ENCODE measurements at regions not wholly inside any gene's neighbourhood (a gene's known extent, or its start where the extent isn't known, plus 50 kb on each side); places are given as distances from the start of the nearest gene placed in this dataset.
"Not testable (repeated sequence)": the region's sequence is repeated elsewhere in the genome, so short reads cannot be mapped to it uniquely, and the experiment has no call there.

DNA sequence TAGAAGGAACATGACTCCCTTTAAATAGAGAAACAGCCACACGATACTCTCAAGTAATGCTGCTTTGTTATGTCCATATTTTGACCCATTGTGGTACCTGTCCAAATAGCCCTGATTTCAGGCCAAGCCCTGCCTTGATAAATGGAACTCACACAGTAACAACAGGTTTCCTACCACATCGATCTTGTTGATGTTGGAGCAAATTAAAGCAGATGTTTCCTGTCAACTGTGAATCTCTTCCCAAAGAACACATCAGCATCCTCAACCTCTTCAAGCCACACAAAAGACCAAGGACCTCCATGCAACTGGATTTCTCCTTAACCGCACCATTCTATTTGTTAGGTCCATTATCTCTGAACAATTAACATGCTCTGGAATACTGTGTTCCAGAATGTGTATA is 109.5 kb downstream of the FOXD4L6 start:
- DNase-seq (ENCODE audit: low read depth), result not testable (repeated sequence)

DNA sequence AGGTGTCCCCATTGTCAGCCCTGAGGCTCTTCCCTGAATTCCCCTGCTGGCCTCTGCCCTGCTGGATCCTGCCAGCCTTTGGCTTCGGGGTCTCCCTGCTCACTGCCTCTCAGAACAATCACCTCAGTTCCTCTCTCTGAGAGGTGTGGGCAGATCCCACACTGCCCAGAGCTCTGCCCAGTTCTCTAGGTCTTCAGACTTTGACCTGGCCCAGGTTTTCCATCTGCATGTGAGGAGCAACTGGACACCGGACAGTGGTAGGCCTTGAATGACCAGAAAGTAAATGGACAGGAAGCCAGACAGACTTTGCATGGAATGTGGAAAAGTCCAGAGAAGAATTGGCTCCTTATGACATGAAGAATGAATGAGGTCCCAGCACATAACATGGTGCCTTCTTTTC is 111.8 kb downstream of the FOXD4L6 start:
- DNase-seq (ENCODE audit: low read depth), result not testable (repeated sequence)

GRCh38 chr9:40999952-41000700 is 128.4 kb downstream of the FOXD4L6 start:
- not testable (repeated sequence) for DNase-seq (ENCODE audit: low read depth)

DNA sequence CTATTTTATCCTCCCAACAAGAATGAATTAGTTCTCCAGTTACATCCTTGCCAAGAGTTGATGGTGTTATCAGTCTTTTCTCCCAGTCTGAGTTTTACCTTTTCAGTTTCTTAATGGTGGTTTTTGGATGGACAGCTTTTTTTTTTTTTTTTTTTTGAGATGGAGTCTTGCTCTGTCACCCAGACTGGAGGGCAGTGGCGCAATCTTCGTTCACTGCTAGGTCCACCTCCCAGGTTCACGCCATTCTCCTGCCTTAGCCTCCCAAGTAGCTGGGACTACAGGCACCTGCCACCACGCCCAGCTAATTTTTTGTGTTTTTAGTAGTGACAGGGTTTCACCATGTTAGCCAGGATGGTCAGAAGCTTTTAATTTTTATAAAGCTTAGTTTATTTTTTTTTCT is 133.0 kb downstream of the FOXD4L6 start:
- not testable (repeated sequence) for DNase-seq (ENCODE audit: low read depth)

DNA sequence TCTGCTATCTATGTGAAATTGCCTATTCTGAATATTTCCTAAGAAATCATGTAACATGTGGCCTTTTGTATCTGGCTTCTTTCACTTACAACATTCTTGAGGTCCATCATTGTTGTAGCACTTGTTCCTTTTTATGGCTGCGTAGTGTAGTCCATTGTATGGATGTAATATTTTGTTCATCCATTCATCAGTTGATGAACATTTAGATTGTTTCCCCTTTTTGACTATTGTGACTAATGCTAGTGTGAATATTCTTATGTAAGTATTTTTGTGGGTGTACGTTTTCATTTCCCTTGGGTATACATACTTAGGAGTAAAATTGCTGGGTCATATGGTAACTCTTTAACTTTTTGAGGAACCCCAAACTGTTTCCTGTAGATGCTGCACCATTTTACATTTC is 134.6 kb downstream of the FOXD4L6 start:
- DNase-seq (ENCODE audit: low read depth), result not testable (repeated sequence)

- DNase-seq (ENCODE audit: low read depth), result not testable (repeated sequence)
Measured at GRCh38 chr9:40993375-40993774, 135.1 kb downstream of the FOXD4L6 start.

GRCh38 chr9:40992472-40992821 is 136.0 kb downstream of the FOXD4L6 start:
- not testable (repeated sequence) for DNase-seq (ENCODE audit: low read depth)

GRCh38 chr9:40991741-40992471 is 136.6 kb downstream of the FOXD4L6 start:
- DNase-seq (ENCODE audit: low read depth), result peak; percentile 99

DNA sequence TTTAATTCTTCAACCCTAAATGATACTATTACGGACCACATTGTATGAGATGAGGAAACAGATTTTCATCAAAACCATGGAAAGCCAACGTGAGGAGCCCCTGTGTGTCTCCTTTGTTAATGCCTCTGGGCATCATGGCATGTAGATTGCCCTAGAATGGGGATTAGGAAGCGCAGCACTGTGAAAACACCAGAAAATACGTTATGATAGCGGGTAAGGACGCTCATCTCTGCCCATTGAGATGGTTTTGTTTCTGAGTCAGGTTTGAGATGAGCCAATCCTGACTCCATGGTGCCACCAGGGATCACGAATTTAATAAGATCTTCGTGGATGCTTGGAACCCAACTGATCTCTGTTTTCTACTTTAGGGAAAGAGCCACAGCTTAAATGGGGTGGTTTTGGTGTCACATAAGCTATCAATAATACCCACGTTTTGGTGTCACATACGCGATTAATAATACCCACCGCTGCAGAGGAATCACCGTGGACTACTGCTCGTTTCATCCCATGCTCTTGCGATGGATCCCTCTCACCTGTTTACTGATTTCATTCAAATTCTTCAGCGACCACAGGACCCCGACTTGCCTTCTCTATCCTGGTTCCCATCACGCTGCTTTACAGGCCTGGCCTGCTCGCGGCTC is 137.3 kb downstream of the FOXD4L6 start:
- DNase-seq (ENCODE audit: low read depth), result not testable (repeated sequence)

GRCh38 chr9:40986332-40986731 is 142.1 kb downstream of the FOXD4L6 start:
- not testable (repeated sequence) for DNase-seq (ENCODE audit: low read depth)

- DNase-seq (ENCODE audit: low read depth), result not testable (repeated sequence)
Measured at GRCh38 chr9:40975351-40975750, 153.1 kb downstream of the FOXD4L6 start.

DNA sequence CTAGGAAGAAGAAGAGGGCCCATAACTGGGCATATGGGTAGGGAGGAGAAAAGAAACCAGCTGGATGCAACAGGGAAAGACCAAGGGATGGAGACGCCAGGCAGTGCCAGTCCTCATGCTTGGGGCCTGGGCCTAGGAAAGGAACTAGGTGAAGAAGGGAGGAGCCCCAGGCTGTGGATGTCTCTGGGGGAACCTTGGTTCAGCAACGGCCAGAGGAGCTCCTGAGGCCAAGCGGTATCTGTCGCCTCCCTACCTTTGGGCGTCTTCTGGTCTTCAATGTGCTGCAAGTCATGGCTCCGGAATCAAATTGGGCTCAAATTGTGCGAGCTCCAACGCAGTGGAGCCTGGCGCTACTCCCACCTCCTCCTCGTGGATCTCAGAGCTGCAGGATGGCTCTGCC is 153.6 kb downstream of the FOXD4L6 start:
- DNase-seq (ENCODE audit: low read depth), result not testable (repeated sequence)

DNA sequence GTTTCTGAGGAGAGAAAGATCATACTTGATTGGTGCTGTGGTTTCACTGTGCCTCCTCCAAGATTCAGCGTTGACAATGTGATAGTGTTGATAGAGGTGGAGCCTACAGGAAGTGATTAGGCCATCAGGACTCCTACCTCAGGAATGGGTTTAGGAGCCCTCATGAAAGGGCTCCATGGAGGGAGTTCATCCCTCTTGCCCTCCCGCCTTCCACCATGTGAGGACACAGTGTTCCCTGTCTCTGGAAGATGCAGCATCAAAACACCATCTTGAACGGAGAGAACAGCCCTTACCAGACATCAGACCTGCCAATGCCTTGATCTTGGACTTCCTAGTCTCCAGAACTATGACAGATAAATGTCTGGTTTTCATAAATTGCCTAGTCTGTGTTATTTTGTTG is 156.7 kb downstream of the FOXD4L6 start:
- DNase-seq (ENCODE audit: low read depth), result not testable (repeated sequence)

- not testable (repeated sequence) for DNase-seq (ENCODE audit: low read depth)
Measured at GRCh38 chr9:40970340-40970739, 158.1 kb downstream of the FOXD4L6 start.

DNA sequence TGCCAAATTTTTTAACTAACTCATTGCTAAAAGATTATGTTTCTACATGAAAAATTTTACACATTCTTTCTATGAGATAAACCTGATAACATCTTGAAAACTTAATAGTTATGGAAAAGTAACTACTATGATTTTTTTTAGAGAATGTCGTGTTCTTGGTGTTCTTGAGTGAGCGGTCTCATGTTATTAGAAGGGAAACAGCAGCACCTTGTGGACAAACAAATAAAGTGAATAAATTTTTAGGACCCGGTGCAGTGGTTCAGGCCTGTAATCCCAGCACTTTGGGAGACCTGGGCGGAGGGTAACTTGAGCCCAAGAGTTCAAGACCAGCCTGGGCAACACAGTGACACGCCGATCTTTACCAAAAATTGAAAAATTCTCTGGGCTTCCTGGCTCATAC is 166.0 kb downstream of the FOXD4L6 start:
- not testable (repeated sequence) for DNase-seq (ENCODE audit: low read depth)

- DNase-seq (ENCODE audit: low read depth), result peak; percentile 47
Measured at GRCh38 chr9:40951876-40952494, 176.5 kb downstream of the FOXD4L6 start.

DNA sequence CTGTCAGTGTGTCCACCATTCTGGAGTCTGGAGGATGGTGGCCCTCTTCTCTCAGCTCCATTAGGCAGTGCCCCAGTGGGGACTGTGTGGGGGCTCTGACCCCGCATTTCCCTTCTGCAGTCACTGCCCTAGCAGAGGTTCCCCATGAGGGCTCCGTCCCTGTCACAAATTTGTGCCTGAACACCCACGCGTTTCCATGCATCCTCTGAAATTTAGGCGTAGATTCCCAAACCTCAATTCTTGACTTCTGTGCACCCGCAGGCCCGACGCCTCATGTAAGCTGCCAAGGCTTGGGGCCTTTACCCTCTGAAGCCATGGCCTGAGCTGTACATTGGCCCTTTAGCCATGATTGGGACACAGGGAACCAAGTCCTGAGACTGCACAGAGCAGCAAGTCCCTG is 182.3 kb downstream of the FOXD4L6 start:
- DNase-seq (ENCODE audit: low read depth), result not testable (repeated sequence)

DNA sequence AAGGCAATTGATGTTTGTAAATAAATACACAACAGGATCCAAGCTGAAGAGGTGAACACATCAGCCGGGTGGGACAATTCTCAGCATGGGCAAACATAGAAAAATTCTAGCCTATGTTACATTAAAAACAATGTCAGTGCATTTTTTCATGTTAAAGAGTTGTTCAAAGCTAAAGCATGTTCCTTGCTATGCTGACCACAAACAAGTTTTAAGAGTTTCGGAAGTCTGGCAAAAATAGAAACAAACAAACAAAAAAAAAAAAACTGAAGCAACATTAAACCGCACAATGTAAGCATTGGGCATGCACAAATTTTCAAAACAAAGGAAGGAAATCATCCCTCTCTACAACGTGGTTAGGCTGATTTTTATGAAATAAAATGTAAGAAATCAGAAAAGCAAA is 185.8 kb downstream of the FOXD4L6 start:
- DNase-seq (ENCODE audit: low read depth), result not testable (repeated sequence)

- not testable (repeated sequence) for DNase-seq (ENCODE audit: low read depth)
Measured at GRCh38 chr9:40939888-40940209, 188.6 kb downstream of the FOXD4L6 start.

- DNase-seq (ENCODE audit: low read depth), result not testable (repeated sequence)
Measured at GRCh38 chr9:40939201-40939887, 189.1 kb downstream of the FOXD4L6 start.

DNA sequence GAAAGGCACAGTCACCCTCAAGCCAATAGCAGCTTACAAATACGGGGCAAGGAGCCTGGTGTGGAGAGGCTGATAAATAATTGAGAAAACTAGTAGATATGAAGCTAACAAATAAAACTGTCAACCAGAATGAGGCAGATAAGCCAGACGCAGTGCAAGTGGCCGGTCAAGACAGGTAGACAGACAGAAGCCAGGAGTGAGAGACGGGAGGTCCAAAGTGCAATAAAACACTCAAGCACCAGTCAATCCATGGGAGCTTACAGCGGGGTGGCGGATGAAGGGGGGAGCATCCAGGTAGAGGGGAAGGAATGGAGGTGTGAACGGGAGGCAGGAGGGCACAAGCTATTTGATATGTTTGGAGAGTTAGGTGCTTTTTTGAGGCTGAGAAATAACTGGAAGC is 193.1 kb downstream of the FOXD4L6 start:
- DNase-seq (ENCODE audit: low read depth), result no peak

DNA sequence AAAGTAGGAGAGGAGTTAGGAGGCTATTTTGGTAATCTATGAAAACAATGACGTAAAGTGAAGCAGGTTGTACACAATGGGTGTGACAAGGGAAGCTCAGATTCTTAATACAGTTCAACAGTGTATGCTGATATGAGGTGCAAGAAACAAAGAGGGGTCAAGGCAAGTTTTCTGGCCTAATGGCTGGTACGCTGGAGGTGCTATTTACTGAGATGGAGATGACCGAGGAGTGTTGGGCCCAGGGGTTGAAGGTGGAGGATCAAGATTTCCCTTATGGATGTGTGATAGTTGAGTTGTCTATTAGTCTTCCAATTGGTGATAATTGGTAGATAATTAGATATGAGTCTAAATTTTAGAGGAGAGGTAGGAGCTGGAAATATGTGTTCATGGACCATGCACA is 194.0 kb downstream of the FOXD4L6 start:
- DNase-seq (ENCODE audit: low read depth), result not testable (repeated sequence)
